ENCODE measurements at regions not wholly inside any gene's neighbourhood (a gene's known extent, or its start where the extent isn't known, plus 50 kb on each side); places are given as distances from the start of the nearest gene placed in this dataset.

DNA sequence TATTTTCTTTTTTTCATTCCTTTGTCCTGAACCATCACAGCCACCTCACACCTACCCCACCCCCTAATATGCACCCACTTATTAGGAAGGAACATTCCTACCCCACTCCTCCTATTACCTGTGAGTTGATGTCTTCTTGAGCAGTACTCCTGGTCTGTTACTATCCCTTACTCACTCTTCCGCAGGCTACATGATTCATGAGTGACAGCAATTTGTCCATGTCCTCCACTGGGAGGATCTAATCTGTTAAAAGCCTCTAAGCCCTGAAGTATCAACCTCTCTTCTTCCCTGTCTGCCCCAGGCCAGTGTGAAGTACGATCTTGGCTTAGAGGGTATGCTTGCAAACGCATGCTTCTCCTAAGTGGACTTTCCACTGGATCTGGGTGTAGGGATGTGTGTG lies 75.6 kb upstream of the RFX8 start:
- no peak for DNase-seq

DNA sequence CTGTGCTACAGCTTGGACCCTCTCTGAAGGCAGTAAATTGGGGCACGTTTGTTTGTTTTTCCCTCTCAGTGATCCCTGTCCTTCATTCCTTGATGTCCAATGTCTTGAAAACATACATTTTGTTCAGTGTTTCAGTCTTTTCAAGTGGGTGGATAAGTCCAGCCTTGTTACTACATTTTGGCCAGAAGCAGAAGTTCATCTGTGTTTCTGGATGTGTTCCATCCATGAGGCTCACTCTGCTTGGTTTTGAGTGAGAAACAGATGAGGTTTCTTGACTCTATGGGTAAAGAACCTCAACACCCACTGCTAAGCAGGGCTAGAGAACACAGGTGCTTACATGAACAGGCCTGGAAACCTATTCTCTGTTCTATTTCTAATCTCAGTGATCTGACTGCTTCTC lies 74.5 kb upstream of the RFX8 start:
- DNase-seq: no peak

DNA sequence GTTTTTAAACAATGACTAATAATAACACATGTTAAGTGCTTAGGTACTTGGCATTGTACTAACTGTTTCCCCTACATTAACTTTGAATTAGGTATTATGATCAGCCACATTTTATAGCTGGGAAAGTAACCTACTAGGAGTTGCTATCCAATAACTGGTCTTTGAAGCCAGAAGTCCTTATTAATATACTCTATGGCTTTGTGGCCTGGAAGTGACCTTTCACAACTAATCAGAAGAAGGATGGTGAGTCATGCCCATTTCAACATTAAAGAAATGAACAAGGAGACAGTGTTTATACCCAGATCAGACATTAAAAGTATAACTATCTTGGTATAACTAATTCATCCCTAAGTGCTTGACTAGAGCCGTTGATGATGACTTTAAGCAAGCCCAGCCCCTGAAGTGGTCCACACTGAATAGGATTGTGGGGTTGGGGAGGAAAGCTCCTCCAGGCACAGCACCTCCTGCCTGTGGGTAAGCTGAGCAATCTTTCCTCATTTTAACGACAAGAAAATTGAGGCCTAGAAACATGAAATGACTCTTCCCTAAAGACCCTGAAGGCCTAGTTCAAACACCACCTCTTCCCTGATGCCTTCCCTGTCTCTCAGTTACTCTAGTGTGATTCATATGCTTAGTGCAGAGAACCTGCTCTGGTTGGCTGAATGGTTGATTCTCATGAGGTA lies 71.6 kb upstream of the RFX8 start:
- DNase-seq: no peak

DNA sequence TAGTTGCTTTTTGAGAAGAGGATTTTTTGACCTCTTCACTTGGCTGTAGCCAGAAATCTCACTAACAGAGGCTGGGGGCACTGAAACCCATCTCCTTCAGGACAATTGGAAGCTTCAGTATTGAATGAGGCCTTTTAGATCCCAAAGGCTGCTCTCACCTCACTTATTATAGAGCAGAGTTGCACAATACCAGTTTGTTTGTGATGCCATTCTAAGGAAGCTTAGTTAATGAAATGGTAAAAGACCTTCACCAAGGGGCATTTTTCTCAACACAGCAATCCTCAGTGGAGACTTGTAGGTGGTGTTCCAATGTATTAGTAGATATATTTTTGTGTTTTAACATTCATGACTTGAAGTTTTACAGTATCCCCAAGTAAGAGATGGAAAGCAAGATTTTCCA lies 71.0 kb upstream of the RFX8 start:
- no peak for DNase-seq

GRCh38 chr2:101540518-101540917 lies 65.6 kb upstream of the RFX8 start:
- DNase-seq: no peak

- no peak for DNase-seq
Observed at GRCh38 chr2:101538076-101538475, 63.2 kb upstream of the RFX8 start.

DNA sequence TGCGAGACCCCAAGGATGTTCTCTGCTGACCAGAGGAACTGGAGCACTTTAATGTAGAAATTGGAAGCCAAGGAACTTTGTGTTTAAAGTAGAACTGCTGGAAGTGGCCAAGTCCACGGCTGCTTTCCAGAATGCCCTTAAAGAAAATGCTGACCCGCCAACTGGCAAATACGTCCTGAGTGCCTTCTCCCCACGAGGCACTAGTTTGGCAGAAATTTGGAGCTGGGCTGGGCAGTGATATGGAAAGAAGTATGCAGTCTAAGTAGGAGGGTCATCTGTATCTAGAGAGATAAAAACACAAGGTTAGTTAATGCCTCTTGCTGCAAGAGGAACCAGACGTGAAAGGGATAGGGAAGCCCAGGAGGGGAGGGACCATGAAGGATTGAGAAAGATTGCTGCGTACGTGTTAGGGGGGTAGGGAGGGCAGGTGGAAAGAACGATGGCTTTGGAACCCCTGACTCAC lies 59.3 kb upstream of the RFX8 start:
- DNase-seq: no peak

- DNase-seq: no peak
Observed at GRCh38 chr2:101533561-101534148, 58.7 kb upstream of the RFX8 start.

- DNase-seq: no peak
Observed at GRCh38 chr2:101528501-101528900, 53.6 kb upstream of the RFX8 start.

DNA sequence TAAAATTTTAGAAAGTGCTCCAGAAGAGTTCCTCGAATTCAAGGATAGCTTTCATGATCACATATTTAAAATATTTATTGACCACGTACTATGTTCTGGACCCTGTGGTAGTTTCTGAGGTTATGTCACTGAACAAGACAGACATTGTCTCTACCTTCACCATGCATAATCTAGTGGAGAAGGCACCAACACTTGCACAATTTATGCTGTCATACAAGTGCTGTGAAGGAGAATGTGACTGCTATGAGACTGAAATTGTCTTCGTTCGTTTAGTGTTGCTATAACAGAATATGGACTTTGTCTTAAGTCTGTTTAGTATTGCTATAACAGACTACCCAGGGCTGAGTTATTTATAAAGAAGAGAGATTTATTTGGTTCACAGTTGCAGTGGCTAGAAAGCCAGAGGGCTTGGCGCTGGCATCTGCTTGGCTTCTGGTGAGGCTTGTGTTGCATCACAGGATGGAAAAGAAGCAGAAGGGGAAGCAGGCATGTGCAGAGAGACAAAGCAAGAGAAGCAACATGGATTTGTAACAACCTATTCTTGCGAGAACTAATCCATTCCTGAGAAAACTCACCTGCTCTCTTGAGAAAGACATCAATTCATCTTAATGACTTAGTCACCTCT lies 50.0 kb upstream of the RFX8 start:
- DNase-seq: no peak

Data from RPMI8226 (cell line).